Testis (tissue), 2 donors: ENCODE measurements at regions not wholly inside any gene's neighbourhood (a gene's known extent, or its start where the extent isn't known, plus 50 kb on each side); places are given as distances from the start of the nearest gene placed in this dataset.

ENCODE experiments used
- CTCF ChIP-seq, 3 experiments: fragments of 450-650 bp in 2 of 3; fragments of 200-600 bp in 1 of 3; sonication (generic) in 1 of 3; IDR thresholded peaks; one replicate each; pipeline ENCODE4 v1.5.1; 2016 to 2019; ENCODE audit warnings: antibody characterized with exemption in 3 of 3, mild to moderate bottlenecking in 2 of 3, moderate library complexity in 1 of 3
- POLR2A ChIP-seq: fragments of 450-650 bp; IDR thresholded peaks from one replicate; pipeline ENCODE4 v1.6.1; 2017; ENCODE audit warnings: antibody characterized with exemption, mild to moderate bottlenecking, moderate library complexity

- TF ChIP-seq CTCF (IDR thresholded peaks at IDR 0.05) (no peak), POLR2A (no peak)
These were observed 168.0 kb downstream of the COX18 start for GRCh38 chr4:72901553-72901952.
